ENCODE measurements at regions not wholly inside any gene's neighbourhood (a gene's known extent, or its start where the extent isn't known, plus 50 kb on each side); places are given as distances from the start of the nearest gene placed in this dataset.
"Not testable (repeated sequence)": the region's sequence is repeated elsewhere in the genome, so short reads cannot be mapped to it uniquely, and the experiment has no call there.

GRCh38 chr14:40336846-40337245, 904.6 kb upstream of the FBXO33 start:
- POLR2A ChIA-PET, result no interaction called here
- CTCF ChIA-PET, result no interaction called here
- no peak for TF ChIP-seq CTCF (IDR thresholded peaks at IDR 0.05; ENCODE audit: control extremely low read depth, extremely low read depth, low read depth, missing control alignments)
- no peak for DNase-seq (ENCODE audit: extremely low spot score)

- POLR2A ChIA-PET; CTCF ChIA-PET; DNase-seq (ENCODE audit: extremely low spot score): not testable (repeated sequence)
Observed at GRCh38 chr14:40326519-40326918, 894.3 kb upstream of the FBXO33 start.

GRCh38 chr14:40318211-40318719, 886.0 kb upstream of the FBXO33 start:
- DNase-seq (ENCODE audit: extremely low spot score), result no peak
- ChIA-PET CTCF (no interaction called here), POLR2A (no interaction called here)
- no peak for TF ChIP-seq CTCF (IDR thresholded peaks at IDR 0.05; ENCODE audit: control extremely low read depth, extremely low read depth, low read depth, missing control alignments)

DNA sequence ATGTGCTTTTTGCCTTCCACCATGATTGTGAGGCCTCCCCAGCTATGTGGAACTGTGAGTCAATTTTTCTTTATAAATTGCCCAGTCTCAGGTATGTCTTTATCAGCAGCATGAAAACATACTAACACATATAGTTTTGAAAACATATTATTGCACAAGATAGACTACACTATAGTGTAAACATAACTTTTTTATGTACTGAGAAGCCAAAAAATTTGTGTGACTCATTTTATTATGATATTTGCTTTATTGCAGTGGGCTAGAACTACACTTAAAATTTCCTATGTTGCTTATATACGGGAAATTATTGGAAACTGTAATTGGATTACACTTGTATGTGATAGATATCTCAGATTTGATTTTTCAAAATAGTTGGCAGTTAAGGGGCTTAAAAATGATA, 885.5 kb upstream of the FBXO33 start:
- CTCF ChIA-PET, result interaction anchor here (1.6 kb wide), 1 partner anchor 12 kb away, joined by 3 read pairs; no protein-coding TSS in a partner anchor
- TF ChIP-seq CTCF (IDR thresholded peaks at IDR 0.05; ENCODE audit: control extremely low read depth, extremely low read depth, low read depth, missing control alignments), result no peak
- DNase-seq (ENCODE audit: extremely low spot score), result no peak
- POLR2A ChIA-PET, result no interaction called here

GRCh38 chr14:40312296-40312695, 880.1 kb upstream of the FBXO33 start:
- ChIA-PET POLR2A (no interaction called here), CTCF (no interaction called here)
- no peak for DNase-seq (ENCODE audit: extremely low spot score)
- TF ChIP-seq CTCF (IDR thresholded peaks at IDR 0.05; ENCODE audit: control extremely low read depth, extremely low read depth, low read depth, missing control alignments), result no peak

DNA sequence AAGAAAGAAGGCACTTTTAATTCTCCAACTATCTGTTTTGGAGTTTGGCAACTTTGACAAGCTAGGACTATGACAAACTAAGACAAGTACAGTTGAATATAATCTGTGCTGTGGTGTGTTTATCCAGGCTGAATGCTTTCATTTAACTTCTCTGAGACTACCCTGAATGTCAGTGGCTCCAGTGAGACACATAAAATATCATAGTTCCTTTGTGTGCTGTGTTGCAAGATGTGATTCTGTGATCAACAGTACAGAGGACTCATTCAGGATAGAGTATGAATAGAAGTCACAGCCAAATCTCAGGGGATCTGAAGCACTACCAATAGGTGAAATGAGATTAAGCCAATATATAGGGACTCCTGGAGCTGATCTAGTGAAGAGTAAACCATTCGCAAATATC, 876.9 kb upstream of the FBXO33 start:
- ChIA-PET POLR2A (no interaction called here), CTCF (interaction anchor here (0.8 to 1.0 kb wide), 2 partner anchors 9 to 179 kb away, joined by 3 read pairs; no protein-coding TSS in a partner anchor)
- no peak for DNase-seq (ENCODE audit: extremely low spot score)
- no peak for TF ChIP-seq CTCF (IDR thresholded peaks at IDR 0.05; ENCODE audit: control extremely low read depth, extremely low read depth, low read depth, missing control alignments)

DNA sequence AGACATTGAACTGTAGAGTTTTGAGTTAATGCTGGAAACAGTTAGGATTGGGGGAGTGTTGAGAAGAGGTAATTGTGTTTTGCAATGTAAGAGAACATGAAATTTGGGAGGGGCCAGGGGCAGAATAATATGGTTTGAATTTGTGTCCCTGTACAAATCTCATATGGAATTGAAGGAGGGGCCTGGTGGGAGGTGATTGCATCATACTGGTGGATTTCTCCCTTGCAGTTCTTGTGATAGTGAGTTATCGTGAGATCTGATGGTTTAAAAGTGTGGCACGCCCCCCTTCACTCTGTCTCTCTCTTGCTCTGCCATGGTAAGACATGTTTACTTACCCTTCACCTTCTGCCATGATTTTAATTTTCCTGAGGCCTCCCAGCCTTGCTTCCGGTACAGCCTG, 876.0 kb upstream of the FBXO33 start:
- POLR2A ChIA-PET, result no interaction called here
- no peak for TF ChIP-seq CTCF (IDR thresholded peaks at IDR 0.05; ENCODE audit: control extremely low read depth, extremely low read depth, low read depth, missing control alignments)
- CTCF ChIA-PET, result interaction anchor here (1.0 kb wide), 1 partner anchor 180 kb away, joined by 3 read pairs; no protein-coding TSS in a partner anchor
- no peak for DNase-seq (ENCODE audit: extremely low spot score)
